ENCODE measurements at regions not wholly inside any gene's neighbourhood (a gene's known extent, or its start where the extent isn't known, plus 50 kb on each side); places are given as distances from the start of the nearest gene placed in this dataset.

DNA sequence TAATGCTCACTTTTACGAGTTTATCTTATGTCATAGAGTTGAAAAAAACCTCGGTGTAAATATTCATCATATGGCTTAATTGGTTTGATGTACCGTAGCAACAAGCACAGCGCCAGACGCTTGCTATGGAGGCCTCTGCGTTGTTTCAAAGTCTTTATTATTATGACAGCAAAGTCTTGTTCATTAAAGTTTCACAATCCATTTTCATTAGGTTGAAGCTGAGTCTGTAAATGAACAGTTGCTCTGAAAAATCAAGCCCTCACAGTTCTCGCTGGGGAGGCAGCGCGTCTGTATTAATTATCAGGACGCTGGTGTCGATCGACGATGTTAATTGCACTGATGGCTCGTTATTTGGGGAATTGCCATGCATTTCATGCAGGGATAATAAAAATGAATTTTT, 185.6 kb downstream of the INSC start:
- no peak for DNase-seq (ENCODE audit: low spot score in 2 of 2)
- in situ Hi-C loops (cut with MboI; ENCODE audit: low sequenced_read_pairs), result no loop called here
- H3K9me3 ChIP-seq, result no peaks in the 10 kb centered on the region

DNA sequence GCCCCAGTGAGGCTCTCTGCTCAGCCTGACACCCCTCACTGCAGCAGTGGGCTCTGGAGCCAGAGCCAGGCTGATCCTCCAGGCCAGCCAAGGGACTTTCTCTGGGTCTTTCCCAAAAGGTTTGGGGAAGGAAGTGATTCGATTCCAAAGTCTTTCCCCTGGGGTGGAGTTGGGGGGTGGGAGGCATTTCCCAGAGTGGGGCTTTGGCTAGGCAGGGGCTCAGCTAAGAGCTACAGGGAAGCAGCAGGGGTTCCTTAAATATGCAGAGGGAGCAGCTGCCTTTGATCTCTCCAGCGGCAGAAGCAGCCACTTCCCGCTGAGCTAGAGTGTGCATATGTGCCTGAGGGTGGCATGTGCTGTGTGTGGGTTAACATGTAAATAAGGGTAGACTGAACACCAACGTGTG, 192.9 kb downstream of the INSC start:
- Histone ChIP-seq H3K36me3 (replicated peaks) (no peaks in the 10 kb centered on the region), H3K4me3 (no peak overlapping the region), H3K9me3 (no peaks in the 10 kb centered on the region), H3K4me1 (no peaks in the 10 kb centered on the region), H3K27me3 (ENCODE audit: low read depth) (no peaks in the 10 kb centered on the region)
- in situ Hi-C loops (cut with MboI; ENCODE audit: low sequenced_read_pairs), result no loop called here
- no peak for DNase-seq (ENCODE audit: low spot score in 2 of 2)

More for the DNA sequence above, 185.6 kb downstream of the INSC start:
- no peaks in the 10 kb centered on the region for H3K36me3 ChIP-seq (replicated peaks)
- no peaks in the 10 kb centered on the region for H3K27me3 ChIP-seq (ENCODE audit: low read depth)
- H3K4me3 ChIP-seq, result no peak overlapping the region
- no peaks in the 10 kb centered on the region for H3K4me1 ChIP-seq

DNA sequence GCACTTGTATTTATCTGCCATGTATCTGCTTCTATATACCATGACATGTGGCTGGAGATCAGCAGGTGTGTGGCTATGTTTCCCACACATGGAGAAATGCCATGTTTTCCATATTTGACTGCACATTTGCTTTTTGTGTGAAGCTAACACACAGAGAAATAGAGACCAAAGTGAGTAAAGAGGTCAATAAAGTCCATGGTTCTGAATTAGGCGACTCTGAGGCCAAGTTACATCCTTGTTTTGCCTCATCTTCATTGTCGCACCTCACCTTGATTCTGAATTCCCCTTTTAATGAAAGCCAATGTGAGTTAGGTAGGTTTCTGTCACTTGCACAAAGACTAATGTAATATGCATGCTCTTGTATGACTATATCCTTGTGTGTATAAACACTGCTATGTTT, 194.1 kb downstream of the INSC start:
- in situ Hi-C loops (cut with MboI; ENCODE audit: low sequenced_read_pairs), result no loop called here
- Histone ChIP-seq H3K36me3 (replicated peaks) (no peaks in the 10 kb centered on the region), H3K27me3 (ENCODE audit: low read depth) (no peaks in the 10 kb centered on the region), H3K9me3 (no peaks in the 10 kb centered on the region), H3K4me1 (no peaks in the 10 kb centered on the region), H3K4me3 (no peak overlapping the region)
- no peak for DNase-seq (ENCODE audit: low spot score in 2 of 2)

DNA sequence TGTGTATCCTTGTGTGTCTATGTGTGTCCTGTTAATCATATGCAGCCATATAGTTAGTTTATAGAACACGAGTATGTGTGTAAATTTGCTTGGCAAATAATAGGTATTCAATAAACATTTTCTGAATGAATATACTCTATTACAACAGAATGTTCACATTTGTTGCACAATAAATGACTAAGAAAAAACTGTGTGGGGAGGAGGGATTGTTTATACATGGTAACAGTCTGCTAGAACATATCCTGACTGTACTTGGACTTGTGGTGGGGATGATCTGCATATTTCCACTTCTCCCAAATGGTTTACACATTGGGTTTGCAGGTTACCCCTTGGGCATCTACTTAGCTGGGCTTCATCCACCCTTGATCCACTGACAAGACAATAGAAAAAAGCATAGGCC, 194.6 kb downstream of the INSC start:
- in situ Hi-C loops (cut with MboI; ENCODE audit: low sequenced_read_pairs), result no loop called here
- no peak overlapping the region for H3K4me3 ChIP-seq
- no peaks in the 10 kb centered on the region for H3K27me3 ChIP-seq (ENCODE audit: low read depth)
- H3K4me1 ChIP-seq, result no peaks in the 10 kb centered on the region
- no peaks in the 10 kb centered on the region for H3K36me3 ChIP-seq (replicated peaks)
- H3K9me3 ChIP-seq, result no peaks in the 10 kb centered on the region
- DNase-seq (ENCODE audit: low spot score in 2 of 2), result no peak

DNA sequence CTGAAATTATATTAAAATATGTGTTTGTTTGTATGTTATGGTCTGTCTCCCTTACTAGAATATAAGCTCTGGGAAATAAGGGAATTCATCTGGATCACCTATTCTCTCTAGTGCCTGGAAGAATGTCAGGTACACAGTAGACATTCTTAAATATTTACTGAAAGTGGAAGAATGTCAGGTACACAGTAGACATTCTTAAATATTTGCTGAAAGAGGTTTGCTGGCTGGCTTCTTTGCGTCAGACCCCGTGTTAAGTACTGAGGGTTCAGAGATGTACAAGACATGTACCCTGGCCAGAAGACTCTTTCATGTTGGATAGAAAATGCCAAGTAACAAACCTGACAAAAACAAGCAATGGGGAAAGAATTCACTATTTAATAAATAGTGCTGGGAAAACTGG, 199.1 kb downstream of the INSC start:
- Histone ChIP-seq H3K4me3 (no peak overlapping the region), H3K36me3 (replicated peaks) (no peaks in the 10 kb centered on the region), H3K27me3 (ENCODE audit: low read depth) (no peaks in the 10 kb centered on the region), H3K4me1 (no peaks in the 10 kb centered on the region), H3K9me3 (no peaks in the 10 kb centered on the region)
- in situ Hi-C loops (cut with MboI; ENCODE audit: low sequenced_read_pairs), result no loop called here
- DNase-seq (ENCODE audit: low spot score in 2 of 2), result no peak

DNA sequence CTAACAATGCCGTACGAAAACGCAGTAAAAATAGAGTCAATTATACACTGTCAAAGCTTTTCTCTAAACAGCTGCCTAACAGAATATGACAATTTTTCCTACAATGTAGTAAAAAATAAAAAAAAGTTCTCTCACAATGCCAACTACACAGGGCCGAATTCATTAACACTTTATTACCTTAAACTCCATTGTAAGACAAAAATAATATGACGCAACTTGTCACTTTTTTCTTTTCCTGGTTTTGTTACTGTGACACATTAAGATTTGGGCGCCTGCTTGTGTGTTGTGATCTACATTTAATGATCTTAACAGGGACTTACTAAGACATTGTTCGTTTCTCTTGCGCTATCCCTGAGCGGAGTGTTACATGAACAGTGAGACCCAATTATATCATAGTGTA, 204.1 kb downstream of the INSC start:
- peak in 1 of 2 experiments; percentile 3 for DNase-seq (ENCODE audit: low spot score in 2 of 2)
- in situ Hi-C loops (cut with MboI; ENCODE audit: low sequenced_read_pairs), result no loop called here

DNA sequence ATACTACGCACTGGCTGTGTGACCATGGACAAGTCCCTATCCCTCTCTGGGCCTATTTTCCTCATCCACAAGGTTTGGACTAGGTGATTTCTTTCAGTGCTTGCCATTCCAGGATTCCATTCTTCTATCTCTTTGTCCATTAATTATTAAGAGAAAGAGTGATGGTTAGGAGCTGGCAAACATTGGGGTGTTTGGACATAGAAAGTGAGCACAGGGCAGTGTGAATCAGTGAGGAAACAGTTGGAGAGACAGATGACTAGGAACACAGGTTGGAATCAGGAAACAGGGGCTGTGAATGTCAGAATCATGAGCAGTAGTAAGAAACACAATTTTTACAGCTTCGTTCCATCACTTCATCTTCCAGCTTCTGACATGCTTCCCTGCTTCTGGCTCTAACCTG, 211.8 kb downstream of the INSC start:
- in situ Hi-C loops (cut with MboI; ENCODE audit: low sequenced_read_pairs), result loop anchor here (25.0 kb wide), 1 partner anchor 1286 kb away; no protein-coding TSS in a partner anchor
- no peak overlapping the region for H3K4me3 ChIP-seq
- DNase-seq (ENCODE audit: low spot score in 2 of 2), result no peak
- no peaks in the 10 kb centered on the region for H3K27me3 ChIP-seq (ENCODE audit: low read depth)
- no peaks in the 10 kb centered on the region for H3K36me3 ChIP-seq (replicated peaks)
- no peaks in the 10 kb centered on the region for H3K4me1 ChIP-seq
- H3K9me3 ChIP-seq, result no peaks in the 10 kb centered on the region

More for the DNA sequence above, 204.1 kb downstream of the INSC start:
- Histone ChIP-seq H3K27me3 (ENCODE audit: low read depth) (no peaks in the 10 kb centered on the region), H3K9me3 (no peaks in the 10 kb centered on the region), H3K4me1 (no peaks in the 10 kb centered on the region), H3K36me3 (replicated peaks) (no peaks in the 10 kb centered on the region), H3K4me3 (no peak overlapping the region)

DNA sequence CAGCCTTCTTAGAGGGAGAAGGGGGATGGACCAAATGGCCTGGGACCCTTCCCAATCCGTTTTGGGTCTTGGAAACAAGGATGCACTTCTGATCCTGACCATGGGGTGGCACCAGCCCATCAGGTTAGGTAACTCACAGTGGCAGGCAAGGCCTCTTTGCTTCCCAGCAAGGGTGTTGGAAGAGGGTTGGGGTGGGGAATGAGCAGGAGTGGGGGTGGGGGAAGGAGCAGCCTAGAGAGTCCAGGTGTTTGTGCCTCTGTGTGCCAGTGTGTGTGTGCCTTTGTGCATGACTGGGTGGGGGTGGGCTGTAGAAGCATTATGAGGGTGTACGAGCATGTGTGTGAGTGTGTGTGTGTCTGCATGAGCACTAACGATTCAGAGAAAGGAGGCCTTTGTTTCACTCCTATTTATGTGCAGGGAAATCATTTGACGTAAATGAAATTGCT, 213.1 kb downstream of the INSC start:
- DNase-seq (ENCODE audit: low spot score in 2 of 2), result peak; percentile 29 to 76
- H3K4me1 ChIP-seq, result no peaks in the 10 kb centered on the region
- in situ Hi-C loops (cut with MboI; ENCODE audit: low sequenced_read_pairs), result loop anchor here (25.0 kb wide), 1 partner anchor 1284 kb away; no protein-coding TSS in a partner anchor
- no peaks in the 10 kb centered on the region for H3K36me3 ChIP-seq (replicated peaks)
- no peaks in the 10 kb centered on the region for H3K9me3 ChIP-seq
- no peaks in the 10 kb centered on the region for H3K27me3 ChIP-seq (ENCODE audit: low read depth)
- H3K4me3 ChIP-seq, result no peak overlapping the region

DNA sequence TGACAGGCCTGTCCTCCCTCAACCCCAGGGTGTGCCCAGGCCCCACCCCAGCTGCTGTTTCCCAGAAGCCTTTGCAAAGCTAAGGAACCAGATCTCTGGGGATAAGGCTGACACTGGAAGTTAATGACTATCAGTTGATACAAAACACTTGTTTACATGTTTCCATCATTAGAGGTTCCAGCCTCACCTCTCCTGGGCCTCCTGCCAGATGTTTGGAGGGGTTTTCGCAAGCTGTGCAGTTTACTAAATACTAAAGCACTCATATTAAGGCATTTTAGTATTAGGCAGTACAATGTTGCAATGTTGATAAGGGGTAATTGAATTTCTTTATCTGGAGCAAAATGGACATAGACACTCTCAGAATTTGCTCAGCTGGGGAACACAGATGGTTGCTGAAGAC, 218.7 kb downstream of the INSC start:
- in situ Hi-C loops (cut with MboI; ENCODE audit: low sequenced_read_pairs), result loop anchor here (25.0 kb wide), 1 partner anchor 1279 kb away; no protein-coding TSS in a partner anchor
- no peak for DNase-seq (ENCODE audit: low spot score in 2 of 2)
- H3K9me3 ChIP-seq, result no peaks in the 10 kb centered on the region
- no peak overlapping the region for H3K4me3 ChIP-seq
- H3K36me3 ChIP-seq (replicated peaks), result no peaks in the 10 kb centered on the region
- no peaks in the 10 kb centered on the region for H3K4me1 ChIP-seq
- H3K27me3 ChIP-seq (ENCODE audit: low read depth), result peaks cover 2% of the 10 kb centered on the region; the same call in 1 of the 2 replicates

DNA sequence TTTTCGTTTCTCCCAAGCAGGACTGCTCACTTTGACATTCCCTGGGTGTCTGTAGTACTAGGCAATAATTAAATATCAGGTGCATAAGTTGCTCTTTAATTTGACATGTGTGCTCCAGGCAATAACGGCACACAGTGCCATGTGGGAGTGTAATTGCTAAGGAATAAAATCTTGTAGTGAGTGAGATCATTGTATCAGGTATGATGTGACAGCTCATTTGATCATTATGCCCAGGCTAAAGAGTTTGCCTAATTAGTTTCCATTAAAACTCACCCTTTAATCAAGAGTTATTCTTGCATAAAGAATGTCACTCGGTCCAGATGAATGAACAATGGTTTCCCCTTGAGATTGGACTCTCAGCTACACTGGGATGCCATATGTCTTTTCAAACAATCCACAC, 220.0 kb downstream of the INSC start:
- no peaks in the 10 kb centered on the region for H3K9me3 ChIP-seq
- peaks cover 2% of the 10 kb centered on the region; the same call in 1 of the 2 replicates for H3K27me3 ChIP-seq (ENCODE audit: low read depth)
- no peaks in the 10 kb centered on the region for H3K4me1 ChIP-seq
- H3K4me3 ChIP-seq, result no peak overlapping the region
- no peak for DNase-seq (ENCODE audit: low spot score in 2 of 2)
- no peaks in the 10 kb centered on the region for H3K36me3 ChIP-seq (replicated peaks)
- in situ Hi-C loops (cut with MboI; ENCODE audit: low sequenced_read_pairs), result loop anchor here (25.0 kb wide), 1 partner anchor 1278 kb away; no protein-coding TSS in a partner anchor

DNA sequence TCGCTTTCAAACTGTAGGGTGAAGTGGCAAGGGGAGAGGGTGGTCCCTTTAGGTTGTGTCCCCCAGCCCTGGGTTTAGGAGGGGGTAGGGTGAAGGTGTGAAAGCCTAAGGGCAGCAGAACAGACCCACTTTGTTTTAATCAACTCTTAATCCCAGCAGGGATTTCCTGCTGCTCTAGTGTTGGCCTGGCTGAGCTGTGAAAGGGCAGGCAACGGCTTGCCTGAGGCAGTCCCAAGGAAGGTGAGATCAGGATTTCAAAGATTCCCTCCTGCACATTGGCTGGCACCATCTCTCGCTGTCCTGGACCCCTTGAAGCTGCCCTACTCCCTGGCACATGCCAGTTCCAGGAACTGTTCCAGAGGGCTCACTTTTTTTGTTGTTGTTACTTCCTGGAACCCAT, 221.3 kb downstream of the INSC start:
- Histone ChIP-seq H3K4me1 (no peaks in the 10 kb centered on the region), H3K27me3 (ENCODE audit: low read depth) (peaks cover 2% of the 10 kb centered on the region; the same call in 1 of the 2 replicates), H3K4me3 (no peak overlapping the region), H3K9me3 (no peaks in the 10 kb centered on the region), H3K36me3 (replicated peaks) (no peaks in the 10 kb centered on the region)
- no peak for DNase-seq (ENCODE audit: low spot score in 2 of 2)
- in situ Hi-C loops (cut with MboI; ENCODE audit: low sequenced_read_pairs), result loop anchor here (25.0 kb wide), 1 partner anchor 1276 kb away; no protein-coding TSS in a partner anchor

DNA sequence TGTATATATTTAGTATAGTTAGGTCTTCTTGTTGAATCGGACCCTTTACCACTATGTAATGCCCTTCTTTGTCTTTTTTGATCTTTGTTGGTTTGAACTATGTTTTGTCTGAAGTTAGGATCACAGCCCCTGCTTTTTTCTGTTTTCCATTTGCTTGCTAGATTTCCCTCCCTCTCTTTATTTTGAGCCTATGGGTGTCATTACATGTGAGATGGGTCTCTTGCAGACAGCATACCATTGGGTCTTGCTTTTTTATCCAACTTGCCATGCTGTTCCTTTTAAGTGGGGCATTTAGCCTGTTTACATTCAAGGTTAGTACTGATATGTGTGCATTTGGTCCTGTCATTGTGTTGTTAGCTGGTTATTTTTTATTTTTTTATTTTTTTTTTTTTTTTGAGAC, 224.6 kb downstream of the INSC start:
- Histone ChIP-seq H3K36me3 (replicated peaks) (no peaks in the 10 kb centered on the region), H3K9me3 (no peaks in the 10 kb centered on the region), H3K4me3 (no peak overlapping the region), H3K4me1 (no peaks in the 10 kb centered on the region), H3K27me3 (ENCODE audit: low read depth) (peaks cover 2% of the 10 kb centered on the region; the same call in 1 of the 2 replicates)
- no peak for DNase-seq (ENCODE audit: low spot score in 2 of 2)
- in situ Hi-C loops (cut with MboI; ENCODE audit: low sequenced_read_pairs), result loop anchor here (25.0 kb wide), 1 partner anchor 1273 kb away; no protein-coding TSS in a partner anchor

DNA sequence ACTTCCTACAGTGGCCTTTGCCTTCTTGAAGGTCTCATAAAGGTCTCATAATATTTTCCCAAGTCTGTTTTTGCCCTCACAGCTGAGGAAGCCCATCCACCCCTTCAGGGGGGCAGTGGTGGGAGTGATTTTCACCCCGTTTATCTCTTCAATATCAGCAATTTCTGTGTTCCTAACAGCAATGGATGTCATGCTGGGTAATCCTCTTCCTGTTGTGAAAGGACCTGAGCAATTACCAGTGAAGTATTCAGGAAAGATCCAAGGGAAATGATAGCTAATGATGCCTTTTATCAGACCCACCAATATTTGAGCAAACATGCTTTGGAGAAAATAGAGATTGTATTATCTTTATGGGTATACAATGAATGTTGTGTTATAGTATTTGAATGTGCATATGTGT, 226.9 kb downstream of the INSC start:
- H3K9me3 ChIP-seq, result no peaks in the 10 kb centered on the region
- in situ Hi-C loops (cut with MboI; ENCODE audit: low sequenced_read_pairs), result loop anchor here (25.0 kb wide), 1 partner anchor 1271 kb away; no protein-coding TSS in a partner anchor
- H3K27me3 ChIP-seq (ENCODE audit: low read depth), result peaks cover 2% of the 10 kb centered on the region; the same call in 1 of the 2 replicates
- H3K4me1 ChIP-seq, result no peaks in the 10 kb centered on the region
- no peaks in the 10 kb centered on the region for H3K36me3 ChIP-seq (replicated peaks)
- DNase-seq (ENCODE audit: low spot score in 2 of 2), result no peak
- H3K4me3 ChIP-seq, result no peak overlapping the region

DNA sequence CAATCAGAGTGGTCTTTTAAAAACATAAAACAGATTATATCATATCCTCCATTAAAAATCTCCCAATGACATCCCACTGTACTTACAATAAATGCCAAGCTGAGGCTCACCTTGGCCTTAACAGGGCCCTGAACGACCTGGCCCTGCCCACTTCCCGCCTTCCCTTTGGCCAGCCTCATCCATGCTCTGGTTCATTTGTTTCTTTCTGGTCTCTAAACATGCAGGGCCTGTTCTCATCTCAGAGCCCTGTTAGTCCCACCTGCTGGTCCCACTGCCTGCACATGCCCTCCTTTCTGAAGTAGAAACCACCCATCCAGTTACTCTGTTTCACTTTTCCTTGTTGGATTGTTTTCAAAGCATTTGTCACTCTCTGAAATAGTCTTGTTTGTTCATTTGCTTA, 227.4 kb downstream of the INSC start:
- H3K9me3 ChIP-seq, result no peaks in the 10 kb centered on the region
- in situ Hi-C loops (cut with MboI; ENCODE audit: low sequenced_read_pairs), result loop anchor here (25.0 kb wide), 1 partner anchor 1270 kb away; no protein-coding TSS in a partner anchor
- H3K27me3 ChIP-seq (ENCODE audit: low read depth), result no peaks in the 10 kb centered on the region
- no peak overlapping the region for H3K4me3 ChIP-seq
- no peaks in the 10 kb centered on the region for H3K36me3 ChIP-seq (replicated peaks)
- H3K4me1 ChIP-seq, result no peaks in the 10 kb centered on the region
- DNase-seq (ENCODE audit: low spot score in 2 of 2), result no peak

DNA sequence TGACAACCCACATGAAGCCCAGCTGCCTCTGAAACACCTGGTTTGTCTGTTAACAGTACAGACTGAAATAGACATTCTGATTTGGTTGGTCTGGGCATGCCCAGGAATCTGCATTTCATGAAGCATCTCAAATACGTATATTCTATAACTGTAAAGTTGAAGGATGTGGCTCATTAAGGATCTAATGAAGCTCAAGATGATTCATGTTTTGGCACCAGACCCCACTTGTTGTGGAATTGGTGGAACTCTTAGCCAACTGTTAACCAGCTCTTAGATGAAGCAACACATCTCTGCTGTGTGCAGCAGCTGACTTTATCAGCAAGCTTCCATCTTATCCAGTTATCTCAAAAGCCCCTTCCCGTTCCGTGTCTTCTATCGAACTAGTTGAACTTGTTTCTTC, 232.2 kb downstream of the INSC start:
- Histone ChIP-seq H3K4me1 (no peaks in the 10 kb centered on the region), H3K27me3 (ENCODE audit: low read depth) (no peaks in the 10 kb centered on the region), H3K9me3 (no peaks in the 10 kb centered on the region), H3K36me3 (replicated peaks) (no peaks in the 10 kb centered on the region), H3K4me3 (no peak overlapping the region)
- DNase-seq (ENCODE audit: low spot score in 2 of 2), result no peak
- in situ Hi-C loops (cut with MboI; ENCODE audit: low sequenced_read_pairs), result loop anchor here (25.0 kb wide), 1 partner anchor 1265 kb away; no protein-coding TSS in a partner anchor
